MV-4-11 (cell line): ENCODE measurements at regions not wholly inside any gene's neighbourhood (a gene's known extent, or its start where the extent isn't known, plus 50 kb on each side); places are given as distances from the start of the nearest gene placed in this dataset.
"Not testable (repeated sequence)": the region's sequence is repeated elsewhere in the genome, so short reads cannot be mapped to it uniquely, and the experiment has no call there.

Experiments used
- DNase-seq: peaks from one replicate; lab custom pipeline; 2025; lab: John Stamatoyannopoulos, UW

DNA sequence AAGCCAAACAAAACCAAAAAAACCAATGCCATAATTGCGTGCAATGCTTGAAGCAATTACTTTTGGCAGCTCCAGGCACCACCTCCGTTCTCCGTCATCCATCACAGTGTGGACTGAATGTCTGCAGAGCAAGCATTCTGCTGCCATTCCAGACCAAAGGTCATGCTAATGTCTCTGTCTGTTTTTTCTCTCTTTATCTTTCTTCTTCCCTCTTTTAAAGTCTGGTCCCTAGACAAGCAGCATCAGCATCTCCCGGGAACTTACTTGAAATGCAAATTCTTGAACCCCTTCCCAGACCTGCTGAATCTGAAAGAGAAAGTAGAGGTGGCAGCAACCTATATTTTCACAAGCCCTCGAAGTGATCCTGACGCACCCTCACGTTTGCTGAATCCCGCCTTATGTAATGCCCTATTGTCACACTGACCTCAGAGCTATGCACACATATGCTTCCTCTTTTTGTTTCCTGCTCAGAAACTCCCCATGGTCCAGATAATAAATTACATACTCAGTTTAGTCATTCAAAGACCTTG is 297.3 kb upstream of the PROK2 start:
- peak; percentile 93 for DNase-seq

DNA sequence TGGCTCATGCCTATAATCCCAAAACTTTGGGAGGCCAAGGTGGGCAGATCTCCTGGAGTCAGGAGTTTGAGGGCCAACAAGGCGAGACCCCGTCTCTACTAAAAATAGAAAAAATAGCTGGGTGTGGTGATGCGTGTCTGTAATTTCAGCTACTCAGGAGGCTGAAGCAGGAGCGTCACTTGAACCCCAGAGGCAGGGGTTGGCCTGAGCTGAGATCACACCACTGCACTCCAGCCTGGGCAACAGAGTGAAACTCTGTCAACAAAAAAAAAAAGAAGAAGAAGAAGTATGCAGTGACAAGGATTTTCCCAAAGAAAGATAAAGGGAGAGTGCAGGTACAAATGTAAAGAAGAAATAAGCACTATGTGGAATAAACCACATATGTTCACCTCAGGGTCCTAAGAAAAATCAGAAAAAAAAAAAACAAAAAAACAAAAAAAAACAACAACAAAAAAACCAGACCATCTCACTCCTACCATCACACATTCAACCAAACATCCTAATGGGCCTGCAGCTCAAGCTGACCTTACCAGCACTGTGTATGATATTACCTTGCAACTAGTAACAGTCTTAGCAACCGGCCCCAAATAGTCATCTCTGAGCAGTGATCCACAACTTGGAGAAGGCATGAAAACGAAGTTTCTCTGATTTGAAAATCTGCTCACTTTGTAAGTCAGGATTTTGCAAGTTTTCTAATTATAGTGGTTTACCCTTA is 296.7 kb upstream of the PROK2 start:
- no peak for DNase-seq

GRCh38 chr3:72080800-72081199 is 295.9 kb upstream of the PROK2 start:
- no peak for DNase-seq

GRCh38 chr3:72080095-72080494 is 295.1 kb upstream of the PROK2 start:
- peak; percentile 71 for DNase-seq

GRCh38 chr3:72079369-72079872 is 294.5 kb upstream of the PROK2 start:
- no peak for DNase-seq

DNA sequence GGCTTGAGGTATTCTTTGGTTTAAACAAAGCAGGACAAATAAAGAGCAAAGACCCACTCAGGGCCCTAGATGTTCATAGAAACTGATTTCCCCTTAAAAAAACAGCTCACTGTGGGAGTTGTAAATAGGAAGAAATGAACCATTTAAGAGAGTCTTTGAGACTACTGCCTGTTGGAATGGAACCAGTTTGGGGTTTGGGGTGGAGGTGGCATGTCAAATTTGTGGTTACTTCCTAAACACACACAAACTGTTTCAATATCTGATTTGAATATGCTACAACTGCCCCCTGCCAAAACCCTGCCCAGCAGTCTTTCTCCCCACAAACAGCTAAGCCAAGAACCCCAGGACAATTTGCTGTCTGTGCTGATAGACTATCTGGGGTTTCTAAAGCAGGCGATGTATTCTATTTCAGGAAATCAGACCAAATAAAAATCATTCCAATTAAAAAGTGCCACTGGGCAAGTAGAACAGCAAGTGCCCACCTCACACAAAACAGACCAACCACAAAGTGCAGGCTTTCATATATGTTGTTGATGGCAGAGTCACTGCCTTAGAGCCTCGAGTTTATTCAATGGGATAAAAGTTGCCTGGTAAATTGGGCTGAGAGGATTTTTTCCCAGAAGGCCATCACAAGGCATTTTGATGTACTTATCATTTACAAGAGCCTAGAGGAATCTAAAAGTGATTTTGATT is 293.9 kb upstream of the PROK2 start:
- DNase-seq = no peak

DNA sequence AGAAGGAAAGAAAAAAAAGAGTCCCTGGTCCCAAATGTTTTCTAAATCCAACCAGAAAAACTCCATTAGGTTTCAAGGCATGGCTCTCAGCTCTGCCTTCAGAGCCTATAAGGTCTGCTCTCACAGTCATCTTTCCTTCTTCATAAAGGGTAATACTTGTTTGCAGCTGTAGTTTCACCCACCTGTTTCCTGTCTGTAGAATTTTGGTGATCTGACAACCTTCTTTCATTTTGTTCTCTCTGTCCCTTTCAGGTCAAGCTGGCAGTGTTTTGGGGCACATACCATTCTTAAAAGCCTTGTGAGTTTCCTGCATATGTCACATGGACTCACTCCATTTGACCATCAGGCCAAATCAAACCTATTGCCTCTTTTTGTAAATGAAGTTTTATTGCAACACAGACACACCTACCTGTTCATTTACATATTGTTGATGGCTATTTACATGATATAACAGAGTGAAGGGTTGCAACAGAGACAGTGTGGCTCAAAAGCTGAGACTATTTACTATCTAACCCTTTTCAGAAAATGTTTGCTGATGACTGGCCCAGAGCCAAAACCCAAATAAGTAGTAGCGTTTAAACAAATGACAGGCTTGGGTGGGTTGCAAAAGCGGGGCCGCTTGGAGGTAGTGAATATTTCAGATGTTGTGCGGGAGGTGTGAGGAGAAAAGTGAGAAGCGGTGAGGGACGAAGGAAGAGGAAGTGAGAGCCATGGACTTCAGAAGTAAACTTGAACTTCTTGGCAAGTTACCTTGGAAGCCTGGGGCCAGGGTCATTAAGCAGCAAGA is 292.7 kb upstream of the PROK2 start:
- peak; percentile 43 for DNase-seq

GRCh38 chr3:72075848-72076247 is 290.9 kb upstream of the PROK2 start:
- DNase-seq = not testable (repeated sequence)

GRCh38 chr3:72071624-72072023 is 286.7 kb upstream of the PROK2 start:
- no peak for DNase-seq

DNA sequence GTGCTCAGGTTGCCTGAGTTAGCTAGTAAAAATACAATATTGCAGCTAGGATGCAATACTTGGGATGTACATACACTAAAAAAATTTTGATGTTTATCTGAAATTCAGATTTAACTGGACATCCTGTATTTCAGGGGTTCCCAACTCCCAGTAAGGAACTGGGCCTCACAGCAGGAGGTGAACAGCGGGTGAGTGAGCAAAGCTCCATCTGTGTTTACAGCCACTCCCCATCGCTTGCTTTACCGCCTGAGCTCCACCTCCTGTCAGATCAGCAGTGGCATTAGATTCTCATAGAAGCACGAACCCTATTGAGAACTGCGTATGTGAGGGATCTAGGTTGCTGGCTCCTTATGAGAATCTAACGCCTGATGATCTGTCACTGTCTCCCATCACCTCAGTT is 285.1 kb upstream of the PROK2 start:
- no peak for DNase-seq

- DNase-seq = no peak
Observed at GRCh38 chr3:72069543-72069942, 284.6 kb upstream of the PROK2 start.

DNA sequence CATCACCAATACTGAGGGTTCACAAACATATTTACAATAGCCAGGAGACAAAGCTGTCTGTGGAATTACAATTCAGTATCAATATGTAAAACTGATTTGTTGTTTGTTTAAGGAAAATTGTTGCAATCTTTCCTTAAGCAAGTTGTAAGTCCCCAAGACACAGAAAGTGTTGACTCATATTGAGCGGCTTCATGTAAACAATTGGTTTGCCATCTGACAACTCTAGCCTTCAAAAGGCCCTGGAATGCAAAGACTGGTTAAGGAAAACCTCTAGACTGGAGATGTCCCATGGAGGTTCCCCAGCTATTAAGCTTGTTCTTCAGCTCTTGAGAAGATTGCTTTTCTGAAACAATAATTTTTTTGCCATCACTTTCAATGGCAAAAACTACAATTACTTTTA is 283.7 kb upstream of the PROK2 start:
- DNase-seq = no peak

GRCh38 chr3:72067721-72068120 is 282.8 kb upstream of the PROK2 start:
- DNase-seq = no peak

GRCh38 chr3:72065872-72066641 is 281.1 kb upstream of the PROK2 start:
- DNase-seq = no peak

DNA sequence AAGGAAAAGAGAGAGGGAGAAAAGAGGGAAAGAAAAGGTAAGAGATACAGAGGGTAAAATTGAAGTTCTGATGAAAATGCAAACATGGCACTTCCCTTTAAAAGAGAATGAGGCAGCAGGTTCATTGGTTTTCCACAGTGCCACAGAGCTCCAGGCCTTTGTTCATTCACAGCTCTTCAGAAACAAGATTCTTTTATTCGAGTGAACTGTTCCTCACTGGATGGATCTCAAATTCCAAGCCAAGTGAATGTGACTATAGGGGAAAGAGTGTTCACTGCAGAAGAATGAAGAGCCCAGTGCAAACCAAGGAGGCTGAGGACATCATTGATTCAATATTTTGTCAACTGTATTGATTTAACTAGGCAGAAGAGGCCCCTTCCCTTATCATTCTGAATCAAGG is 280.3 kb upstream of the PROK2 start:
- no peak for DNase-seq

GRCh38 chr3:72064727-72065126 is 279.8 kb upstream of the PROK2 start:
- not testable (repeated sequence) for DNase-seq

GRCh38 chr3:72062017-72062416 is 277.1 kb upstream of the PROK2 start:
- DNase-seq = no peak

GRCh38 chr3:72060447-72061034 is 275.6 kb upstream of the PROK2 start:
- DNase-seq = no peak

DNA sequence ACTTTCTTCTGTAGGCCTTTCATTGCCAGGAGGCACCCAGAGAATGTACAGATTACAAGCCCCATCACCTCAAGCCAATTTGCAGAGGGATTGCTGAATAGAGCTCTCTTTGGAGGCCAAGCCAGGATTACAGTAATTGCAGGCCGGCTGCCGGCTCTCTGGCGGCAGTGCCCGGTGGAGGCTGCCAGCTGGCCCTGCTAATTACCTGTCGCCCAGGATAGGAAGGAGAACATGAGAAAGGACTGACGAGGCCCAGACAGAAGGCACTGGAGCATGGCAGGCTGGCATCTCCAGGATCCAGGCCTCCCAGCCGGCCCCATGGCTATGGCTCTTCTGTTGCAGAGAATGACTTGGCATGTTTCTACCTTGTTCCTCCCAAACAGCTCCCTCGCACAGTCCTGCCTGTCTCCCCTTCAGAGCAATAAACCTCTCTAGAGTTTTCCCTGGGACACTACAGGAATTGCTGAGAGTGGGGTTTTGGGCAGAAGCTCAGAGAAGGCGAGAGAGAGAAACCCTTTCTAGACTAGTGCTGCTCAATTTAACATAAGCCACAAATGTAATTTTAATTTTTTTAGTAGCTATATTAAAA is 273.6 kb upstream of the PROK2 start:
- DNase-seq = no peak

DNA sequence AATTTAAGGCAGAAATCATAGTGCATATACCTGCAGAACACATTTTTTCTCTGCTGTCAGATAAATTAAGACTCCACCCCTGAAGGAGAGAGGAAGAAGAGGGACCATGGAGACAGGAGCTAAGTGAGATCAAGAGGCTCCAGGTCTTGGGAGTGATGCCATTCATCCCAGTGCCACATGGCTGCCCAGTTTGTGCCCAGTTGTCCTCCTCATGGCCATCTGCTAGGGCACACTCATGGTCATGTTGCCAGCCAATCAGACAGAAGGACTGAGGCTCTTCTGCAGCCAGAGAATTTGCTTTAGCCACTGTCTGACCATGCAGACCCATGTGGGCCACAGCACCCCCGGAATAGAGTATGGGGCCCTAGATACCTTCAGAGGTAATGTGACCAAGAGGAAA is 270.5 kb upstream of the PROK2 start:
- DNase-seq = no peak

DNA sequence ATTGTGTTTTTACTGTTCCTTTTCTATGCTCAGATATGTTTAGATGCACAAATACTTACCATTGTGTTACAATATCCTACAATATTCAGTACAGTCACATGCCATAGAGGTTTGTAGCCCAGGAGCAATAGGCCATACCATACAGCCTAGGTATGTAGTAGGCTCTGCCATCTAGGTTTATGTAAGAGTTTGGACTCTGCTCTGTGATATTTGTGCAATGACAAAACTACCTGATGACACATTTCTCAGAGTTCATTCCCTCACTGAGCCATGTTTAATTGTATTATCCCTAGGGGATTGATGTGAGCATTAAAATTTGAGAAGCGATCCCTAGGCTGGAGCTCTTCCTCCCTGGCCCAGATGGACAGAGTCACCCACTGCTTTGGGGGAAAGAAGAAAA is 270.0 kb upstream of the PROK2 start:
- no peak for DNase-seq
